GM21381 (cell line): ENCODE measurements at regions not wholly inside any gene's neighbourhood (a gene's known extent, or its start where the extent isn't known, plus 50 kb on each side); places are given as distances from the start of the nearest gene placed in this dataset.
A peak's percentile ranks its signal among the peaks of the same experiment; 100 is the strongest.
"Not testable (repeated sequence)": the region's sequence is repeated elsewhere in the genome, so short reads cannot be mapped to it uniquely, and the experiment has no call there.

Experiments used
- ATAC-seq: cut with Tn5 transposase; IDR thresholded peaks from one replicate; pipeline ENCODE4 v1.9.1; 2021; ENCODE audit warnings: mild to moderate bottlenecking, moderate library complexity; ENCODE audit not compliant: unreplicated experiment

- no peak for ATAC-seq
These were observed 504.3 kb upstream of the CNTN3 start for GRCh38 chr3:75118779-75119178.

- ATAC-seq = no peak
These were observed 512.1 kb upstream of the CNTN3 start for GRCh38 chr3:75126556-75126955.

GRCh38 chr3:75129101-75129500 is 514.6 kb upstream of the CNTN3 start:
- no peak for ATAC-seq

GRCh38 chr3:75136100-75136897 is 521.8 kb upstream of the CNTN3 start:
- ATAC-seq = no peak

- no peak for ATAC-seq
These were observed 523.9 kb upstream of the CNTN3 start for GRCh38 chr3:75138345-75138744.

- no peak for ATAC-seq
These were observed 523.1 kb upstream of the FRG2C start for GRCh38 chr3:75140904-75141615.

- no peak for ATAC-seq
These were observed 519.7 kb upstream of the FRG2C start for GRCh38 chr3:75144406-75144805.

- no peak for ATAC-seq
These were observed 492.4 kb upstream of the FRG2C start for GRCh38 chr3:75171630-75172230.

GRCh38 chr3:75176937-75177336 is 487.2 kb upstream of the FRG2C start:
- no peak for ATAC-seq

- ATAC-seq = peak; percentile 52
These were observed 483.7 kb upstream of the FRG2C start for GRCh38 chr3:75180235-75180944.

GRCh38 chr3:75180945-75181298 is 483.2 kb upstream of the FRG2C start:
- no peak for ATAC-seq

- ATAC-seq = no peak
These were observed 475.2 kb upstream of the FRG2C start for GRCh38 chr3:75188962-75189361.

- peak; percentile 65 for ATAC-seq
These were observed 471.9 kb upstream of the FRG2C start for GRCh38 chr3:75192146-75192616.

- no peak for ATAC-seq
These were observed 470.3 kb upstream of the FRG2C start for GRCh38 chr3:75193797-75194196.

GRCh38 chr3:75214332-75214731 is 449.8 kb upstream of the FRG2C start:
- not testable (repeated sequence) for ATAC-seq

GRCh38 chr3:75218577-75218976 is 445.6 kb upstream of the FRG2C start:
- ATAC-seq = no peak

- no peak for ATAC-seq
These were observed 443.2 kb upstream of the FRG2C start for GRCh38 chr3:75220932-75221331.

GRCh38 chr3:75224412-75224811 is 439.7 kb upstream of the FRG2C start:
- ATAC-seq = no peak

- no peak for ATAC-seq
These were observed 431.9 kb upstream of the FRG2C start for GRCh38 chr3:75232216-75232615.

- no peak for ATAC-seq
These were observed 428.5 kb upstream of the FRG2C start for GRCh38 chr3:75235631-75236030.

- ATAC-seq = no peak
These were observed 427.1 kb upstream of the FRG2C start for GRCh38 chr3:75237053-75237452.
